Gastrocnemius medialis (tissue), 4 donors: ENCODE measurements at regions not wholly inside any gene's neighbourhood (a gene's known extent, or its start where the extent isn't known, plus 50 kb on each side); places are given as distances from the start of the nearest gene placed in this dataset.

Experiments
- POLR2A ChIP-seq, 2 donors: fragments of 450-650 bp; IDR thresholded peaks; one replicate each; pipeline ENCODE4 v1.6.1; 2017; ENCODE audit warnings: antibody characterized with exemption in 2 of 2, mild to moderate bottlenecking in 2 of 2, moderate library complexity in 2 of 2
- TF ChIP-seq, protein P1 (sequence below), 5 experiments: fragments of 450-650 bp in 3 of 5; fragments of 200-600 bp in 2 of 5; sonication (generic) in 2 of 5; IDR thresholded peaks in 4 of 5; conservative IDR thresholded peaks in 1 of 5; 1 replicate in 4 of 5; 2 replicates in 1 of 5; pipeline ENCODE4 v1.5.1; 2016 to 2019; ENCODE audit warnings: antibody characterized with exemption in 5 of 5, mild to moderate bottlenecking in 3 of 5, moderate library complexity in 3 of 5

DNA sequence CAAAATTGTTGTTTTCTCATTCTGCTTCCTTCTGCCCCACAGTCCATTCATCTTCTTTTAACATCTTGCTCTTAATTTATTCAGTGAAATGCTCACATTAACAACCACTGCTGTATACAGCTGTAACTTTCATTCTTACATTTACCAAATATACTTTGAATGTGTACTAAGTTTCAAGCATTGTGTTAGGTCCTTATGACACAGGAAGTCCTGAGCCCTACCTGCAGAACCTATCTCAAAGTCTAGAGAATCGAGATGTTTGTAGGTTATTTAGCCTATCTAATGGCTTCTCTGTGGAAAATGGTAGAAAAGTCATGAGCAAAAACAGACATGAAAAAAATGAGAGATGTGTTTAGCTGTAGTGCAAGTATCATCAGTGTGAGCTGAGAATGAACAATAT, 117.6 kb upstream of the MGAT4C start:
- no peak for TF ChIP-seq POLR2A (IDR thresholded peaks at IDR 0.05)
- TF ChIP-seq, protein P1, sequence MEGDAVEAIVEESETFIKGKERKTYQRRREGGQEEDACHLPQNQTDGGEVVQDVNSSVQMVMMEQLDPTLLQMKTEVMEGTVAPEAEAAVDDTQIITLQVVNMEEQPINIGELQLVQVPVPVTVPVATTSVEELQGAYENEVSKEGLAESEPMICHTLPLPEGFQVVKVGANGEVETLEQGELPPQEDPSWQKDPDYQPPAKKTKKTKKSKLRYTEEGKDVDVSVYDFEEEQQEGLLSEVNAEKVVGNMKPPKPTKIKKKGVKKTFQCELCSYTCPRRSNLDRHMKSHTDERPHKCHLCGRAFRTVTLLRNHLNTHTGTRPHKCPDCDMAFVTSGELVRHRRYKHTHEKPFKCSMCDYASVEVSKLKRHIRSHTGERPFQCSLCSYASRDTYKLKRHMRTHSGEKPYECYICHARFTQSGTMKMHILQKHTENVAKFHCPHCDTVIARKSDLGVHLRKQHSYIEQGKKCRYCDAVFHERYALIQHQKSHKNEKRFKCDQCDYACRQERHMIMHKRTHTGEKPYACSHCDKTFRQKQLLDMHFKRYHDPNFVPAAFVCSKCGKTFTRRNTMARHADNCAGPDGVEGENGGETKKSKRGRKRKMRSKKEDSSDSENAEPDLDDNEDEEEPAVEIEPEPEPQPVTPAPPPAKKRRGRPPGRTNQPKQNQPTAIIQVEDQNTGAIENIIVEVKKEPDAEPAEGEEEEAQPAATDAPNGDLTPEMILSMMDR (IDR thresholded peaks at IDR 0.05 in 4 of 5, conservative IDR thresholded peaks at IDR 0.05 in 1 of 5), result no peak
